WTC11 (cell line): ENCODE measurements at regions not wholly inside any gene's neighbourhood (a gene's known extent, or its start where the extent isn't known, plus 50 kb on each side); places are given as distances from the start of the nearest gene placed in this dataset.
A peak's percentile ranks its signal among the peaks of the same experiment; 100 is the strongest.

Source experiments
- ATAC-seq: fragments of 200-7000 bp; cut with Tn5 transposase; 2 replicates; pipeline ENCODE4 v1.10.0; 2021; ENCODE audit warnings: mild to moderate bottlenecking, moderate library complexity
- CTCF ChIA-PET: fragments of 300-600 bp; sonication (Branson Sonifier 250); formaldehyde crosslinking; loops from one replicate; lab custom pipeline; 2021; ENCODE audit warnings: antibody characterized with exemption; lab: Charles Lee
- POLR2A ChIA-PET: fragments of 350-600 bp; sonication (Branson Sonifier 250); formaldehyde crosslinking; loops from one replicate; lab custom pipeline; 2021; ENCODE audit warnings: antibody characterized with exemption; lab: Charles Lee
- DNase-seq: peaks from one replicate; pipeline ENCODE4 v3.0.0; 2021; ENCODE audit warnings: low spot score
- H3K27ac Mint-ChIP-seq: 2 replicates; pipeline ENCODE4 v1.8.0; 2021; ENCODE audit warnings: mixed read lengths
- H3K27me3 Mint-ChIP-seq: 2 replicates; pipeline ENCODE4 v1.8.0; 2021; ENCODE audit warnings: low read depth, mild to moderate bottlenecking, moderate library complexity, mixed read lengths
- H3K36me3 Mint-ChIP-seq: 2 replicates; pipeline ENCODE4 v1.8.0; 2021; ENCODE audit warnings: mixed read lengths
- H3K4me1 Mint-ChIP-seq: 2 replicates; pipeline ENCODE4 v1.8.0; 2022; ENCODE audit warnings: mixed read lengths
- H3K4me3 Mint-ChIP-seq: 2 replicates; pipeline ENCODE4 v1.8.0; 2021; ENCODE audit warnings: mild to moderate bottlenecking, moderate library complexity, mixed read lengths
- H3K9me3 Mint-ChIP-seq: 2 replicates; pipeline ENCODE4 v1.8.0; 2021; ENCODE audit warnings: mixed read lengths
- AFF4 ChIP-seq: sonication (generic); formaldehyde crosslinking; IDR thresholded peaks from 2 replicates; pipeline ENCODE4 v1.8.1; 2023; ENCODE audit warnings: mild to moderate bottlenecking, missing genetic modification reagents, borderline replicate concordance
- AR ChIP-seq: fragments of 250-450 bp; sonication (Bioruptor Pico); IDR thresholded peaks from 2 replicates; pipeline ENCODE4 v1.9.0; 2021; ENCODE audit warnings: mild to moderate bottlenecking
- ARID4B ChIP-seq: sonication (generic); formaldehyde crosslinking; IDR thresholded peaks from 2 replicates; pipeline ENCODE4 v1.8.0; 2023; ENCODE audit warnings: missing genetic modification reagents, mild to moderate bottlenecking, borderline replicate concordance
- ATF2 ChIP-seq: sonication (generic); formaldehyde crosslinking; IDR thresholded peaks from 2 replicates; pipeline ENCODE4 v1.8.1; 2022; ENCODE audit warnings: low read depth, missing genetic modification reagents, borderline replicate concordance
- CREB1 ChIP-seq: sonication (generic); formaldehyde crosslinking; IDR thresholded peaks from 2 replicates; pipeline ENCODE4 v1.8.0; 2023; ENCODE audit warnings: mild to moderate bottlenecking, missing genetic modification reagents
- E2F5 ChIP-seq: sonication (generic); formaldehyde crosslinking; IDR thresholded peaks from 2 replicates; pipeline ENCODE4 v1.8.1; 2022; ENCODE audit warnings: mild to moderate bottlenecking, moderate library complexity, missing genetic modification reagents
- FOXP1 ChIP-seq: sonication (generic); formaldehyde crosslinking; IDR thresholded peaks from 2 replicates; pipeline ENCODE4 v1.8.0; 2022; ENCODE audit warnings: missing genetic modification reagents, mild to moderate bottlenecking, moderate library complexity, borderline replicate concordance
- IRF2 ChIP-seq: sonication (generic); formaldehyde crosslinking; IDR thresholded peaks from 2 replicates; pipeline ENCODE4 v1.8.0; 2022; ENCODE audit warnings: low read depth, missing genetic modification reagents, borderline replicate concordance
- MLX ChIP-seq: sonication (generic); formaldehyde crosslinking; IDR thresholded peaks from 2 replicates; pipeline ENCODE4 v1.8.1; 2023; ENCODE audit warnings: mild to moderate bottlenecking, missing genetic modification reagents, moderate library complexity
- MXD4 ChIP-seq: fragments of 250-450 bp; sonication (Bioruptor Pico); IDR thresholded peaks from 2 replicates; pipeline ENCODE4 v1.8.0; 2021; ENCODE audit warnings: mild to moderate bottlenecking, moderate library complexity, borderline replicate concordance
- NR2C2 ChIP-seq: sonication (generic); formaldehyde crosslinking; IDR thresholded peaks from 2 replicates; pipeline ENCODE4 v1.8.0; 2022; ENCODE audit warnings: mild to moderate bottlenecking, missing genetic modification reagents
- PRRX2 ChIP-seq: fragments of 250-450 bp; sonication (Bioruptor Pico); IDR thresholded peaks from 2 replicates; pipeline ENCODE4 v1.8.0; 2021; ENCODE audit warnings: mild to moderate bottlenecking
- SMAD3 ChIP-seq: sonication (generic); formaldehyde crosslinking; IDR thresholded peaks from 2 replicates; pipeline ENCODE4 v1.8.0; 2022; ENCODE audit warnings: missing genetic modification reagents, mild to moderate bottlenecking, borderline replicate concordance
- STAT6 ChIP-seq: sonication (generic); formaldehyde crosslinking; conservative IDR thresholded peaks from 2 replicates; pipeline ENCODE4 v1.8.1; 2023; ENCODE audit warnings: mild to moderate bottlenecking, low read depth, missing genetic modification reagents, moderate library complexity
- TEAD1 ChIP-seq: sonication (generic); formaldehyde crosslinking; IDR thresholded peaks from 2 replicates; pipeline ENCODE4 v1.8.0; 2022; ENCODE audit warnings: mild to moderate bottlenecking, missing genetic modification reagents
- TP53 ChIP-seq: sonication (generic); formaldehyde crosslinking; IDR thresholded peaks from 2 replicates; pipeline ENCODE4 v1.8.1; 2023; ENCODE audit warnings: mild to moderate bottlenecking, missing genetic modification reagents
- ZNF219 ChIP-seq: sonication (generic); formaldehyde crosslinking; IDR thresholded peaks from 2 replicates; pipeline ENCODE4 v1.8.0; 2023; ENCODE audit warnings: missing genetic modification reagents, mild to moderate bottlenecking, borderline replicate concordance
- ZSCAN18 ChIP-seq: fragments of 250-450 bp; sonication (Bioruptor Pico); IDR thresholded peaks from 2 replicates; pipeline ENCODE4 v2.1.2; 2022; ENCODE audit warnings: mild to moderate bottlenecking, moderate library complexity

GRCh38 chr15:29401644-29402043 lies 132.0 kb upstream of the NSMCE3 start:
- H3K4me1 Mint-ChIP-seq: peaks cover 63% of the 10 kb centered on the region
- H3K36me3 Mint-ChIP-seq: no peaks in the 10 kb centered on the region
- TF ChIP-seq ARID4B (no peak), STAT6 (CRISPR knock-in tag) (no peak), MLX (no peak), NR2C2 (CRISPR knock-in tag) (no peak), ZNF219 (CRISPR knock-in tag) (no peak), E2F5 (no peak), FOXP1 (CRISPR knock-in tag) (no peak), ZSCAN18 (no peak), CREB1 (CRISPR knock-in tag) (no peak), PRRX2 (no peak), IRF2 (no peak), TP53 (CRISPR knock-in tag) (no peak), ATF2 (CRISPR knock-in tag) (no peak), AR (CRISPR knock-in tag) (no peak), SMAD3 (CRISPR knock-in tag) (no peak), MXD4 (CRISPR knock-in tag) (no peak), AFF4 (CRISPR knock-in tag) (no peak), TEAD1 (CRISPR knock-in tag) (no peak)
- POLR2A ChIA-PET: no interaction called here
- DNase-seq (no peak), ATAC-seq (no peak)
- no peak overlapping the region for H3K4me3 Mint-ChIP-seq
- no peaks in the 10 kb centered on the region for H3K9me3 Mint-ChIP-seq
- CTCF ChIA-PET: interaction anchor here (1.4 kb wide), 1 partner anchor 262 kb away, joined by 3 read pairs; no protein-coding TSS in a partner anchor
- H3K27me3 Mint-ChIP-seq: no peaks in the 10 kb centered on the region
- peak overlapping the region; percentile 77; the same call in 1 of the 2 replicates for H3K27ac Mint-ChIP-seq
